ENCODE measurements at regions not wholly inside any gene's neighbourhood (a gene's known extent, or its start where the extent isn't known, plus 50 kb on each side); places are given as distances from the start of the nearest gene placed in this dataset.

DNA sequence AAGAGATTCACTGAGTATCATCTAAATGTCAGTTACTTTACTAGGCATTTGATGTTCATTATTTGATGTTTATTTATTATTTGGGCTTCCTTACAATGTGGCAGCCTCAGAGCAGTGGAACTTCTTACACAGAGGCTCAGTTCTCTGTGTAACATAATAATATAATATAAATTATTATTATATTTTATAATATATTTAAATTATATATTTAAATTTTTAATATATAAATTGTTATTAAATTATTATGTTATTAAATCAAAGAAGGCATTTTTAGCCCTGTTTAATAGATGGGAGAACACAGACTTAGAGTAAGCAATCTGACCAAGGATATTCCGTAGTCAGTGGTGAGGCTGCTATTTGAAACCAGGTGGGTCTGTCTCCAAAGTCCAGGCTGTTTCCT is 315.3 kb upstream of the SKOR2 start:
- no peak for DNase-seq
- Histone ChIP-seq H3K27me3 (ENCODE audit: control insufficient read depth in 3 of 3, insufficient read depth in 3 of 3, low read length in 2 of 3) (peaks cover 0 to 2% (median 1%) of the 10 kb centered on the region in 3 donors), H3K27ac (ENCODE audit: low read depth in 1 of 2, low read length in 1 of 2) (no peak overlapping the region), H3K9me3 (ENCODE audit: control insufficient read depth in 4 of 4, insufficient read depth in 3 of 4, low read length in 3 of 4) (peaks cover 0 to 9% (median 0%) of the 10 kb centered on the region in 4 donors), H3K4me1 (ENCODE audit: control insufficient read depth in 5 of 5, insufficient read depth in 5 of 5, low read length in 5 of 5) (no peaks in the 10 kb centered on the region), H3K36me3 (ENCODE audit: control insufficient read depth in 4 of 4, insufficient read depth in 4 of 4, low read length in 4 of 4) (no peaks in the 10 kb centered on the region), H3K4me3 (no peak overlapping the region), H3K9ac (ENCODE audit: insufficient read depth in 1 of 2, low read length in 2 of 2) (no peak overlapping the region)
- TF ChIP-seq, protein P1, sequence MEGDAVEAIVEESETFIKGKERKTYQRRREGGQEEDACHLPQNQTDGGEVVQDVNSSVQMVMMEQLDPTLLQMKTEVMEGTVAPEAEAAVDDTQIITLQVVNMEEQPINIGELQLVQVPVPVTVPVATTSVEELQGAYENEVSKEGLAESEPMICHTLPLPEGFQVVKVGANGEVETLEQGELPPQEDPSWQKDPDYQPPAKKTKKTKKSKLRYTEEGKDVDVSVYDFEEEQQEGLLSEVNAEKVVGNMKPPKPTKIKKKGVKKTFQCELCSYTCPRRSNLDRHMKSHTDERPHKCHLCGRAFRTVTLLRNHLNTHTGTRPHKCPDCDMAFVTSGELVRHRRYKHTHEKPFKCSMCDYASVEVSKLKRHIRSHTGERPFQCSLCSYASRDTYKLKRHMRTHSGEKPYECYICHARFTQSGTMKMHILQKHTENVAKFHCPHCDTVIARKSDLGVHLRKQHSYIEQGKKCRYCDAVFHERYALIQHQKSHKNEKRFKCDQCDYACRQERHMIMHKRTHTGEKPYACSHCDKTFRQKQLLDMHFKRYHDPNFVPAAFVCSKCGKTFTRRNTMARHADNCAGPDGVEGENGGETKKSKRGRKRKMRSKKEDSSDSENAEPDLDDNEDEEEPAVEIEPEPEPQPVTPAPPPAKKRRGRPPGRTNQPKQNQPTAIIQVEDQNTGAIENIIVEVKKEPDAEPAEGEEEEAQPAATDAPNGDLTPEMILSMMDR (IDR thresholded peaks at IDR 0.05; ENCODE audit: control extremely low read depth, extremely low read depth) = no peak
- WGBS, 2 donors = 92 to 93% methylated on average over 1 of the region's 1 CpG
- no peak for ATAC-seq (ENCODE audit: insufficient read depth, low FRiP score)

DNA sequence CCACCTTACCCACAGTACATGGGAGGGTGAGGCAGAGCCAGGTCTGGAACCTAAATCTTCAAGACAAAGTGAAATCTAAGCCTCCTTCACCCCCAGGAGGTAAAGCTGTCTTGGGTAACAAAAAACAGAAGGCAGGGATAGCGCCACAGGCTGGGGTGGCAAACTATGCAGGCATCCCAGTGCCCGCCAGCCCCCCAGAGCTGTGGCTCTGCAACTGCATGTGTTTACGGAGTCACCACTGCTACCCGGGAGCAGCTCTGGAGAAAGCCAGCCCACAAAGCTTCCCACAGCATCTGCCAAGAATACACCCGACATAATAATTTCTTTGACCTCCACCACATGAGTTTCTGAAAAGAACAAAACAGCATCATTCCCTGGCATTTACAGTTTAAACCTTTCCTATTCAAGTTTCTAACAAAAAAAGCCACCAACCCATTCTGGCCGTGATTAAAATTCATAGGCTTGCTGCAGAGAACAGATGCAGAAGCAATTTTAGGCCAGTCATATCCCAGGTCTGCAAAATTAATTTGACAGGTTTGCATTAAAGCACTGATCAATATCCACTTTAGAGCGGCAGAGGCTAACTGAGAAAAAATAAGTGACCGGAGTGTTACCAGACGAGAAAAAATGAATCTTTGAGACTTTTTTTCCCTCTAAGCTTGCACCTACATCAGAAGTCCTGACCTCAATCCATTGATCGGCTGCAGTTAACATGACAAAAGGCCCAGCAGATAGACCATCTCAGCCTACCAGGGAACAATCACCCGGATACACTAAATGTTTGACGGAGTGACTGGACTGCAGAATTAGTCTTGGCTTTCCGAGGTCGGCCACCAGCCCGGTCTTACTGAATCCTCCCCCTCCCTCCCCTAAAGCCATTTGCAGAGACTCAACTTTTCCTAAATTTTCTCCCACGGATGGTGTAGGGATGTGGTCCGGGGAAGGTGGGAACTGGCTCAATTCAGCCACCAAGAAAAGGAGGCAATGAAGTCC is 309.6 kb upstream of the SKOR2 start:
- TF ChIP-seq, protein P1 (IDR thresholded peaks at IDR 0.05; ENCODE audit: control extremely low read depth, extremely low read depth) = no peak
- DNase-seq (no peak), ATAC-seq (ENCODE audit: insufficient read depth, low FRiP score) (no peak)
- peaks cover 0 to 11% (median 0%) of the 10 kb centered on the region in 4 donors for H3K9me3 ChIP-seq (ENCODE audit: control insufficient read depth in 4 of 4, insufficient read depth in 3 of 4, low read length in 3 of 4)
- H3K27me3 ChIP-seq (ENCODE audit: control insufficient read depth in 3 of 3, insufficient read depth in 3 of 3, low read length in 2 of 3) = peaks cover 0 to 17% (median 16%) of the 10 kb centered on the region in 3 donors
- WGBS, 2 donors = 47 to 51% methylated on average over 17 of the region's 17 CpGs
- no peaks in the 10 kb centered on the region for H3K36me3 ChIP-seq (ENCODE audit: control insufficient read depth in 4 of 4, insufficient read depth in 4 of 4, low read length in 4 of 4)
- H3K4me3 ChIP-seq = no peak overlapping the region
- no peaks in the 10 kb centered on the region for H3K4me1 ChIP-seq (ENCODE audit: control insufficient read depth in 5 of 5, insufficient read depth in 5 of 5, low read length in 5 of 5)
- no peak overlapping the region for H3K9ac ChIP-seq (ENCODE audit: insufficient read depth in 1 of 2, low read length in 2 of 2)
- H3K27ac ChIP-seq (ENCODE audit: low read depth in 1 of 2, low read length in 1 of 2) = no peak overlapping the region

DNA sequence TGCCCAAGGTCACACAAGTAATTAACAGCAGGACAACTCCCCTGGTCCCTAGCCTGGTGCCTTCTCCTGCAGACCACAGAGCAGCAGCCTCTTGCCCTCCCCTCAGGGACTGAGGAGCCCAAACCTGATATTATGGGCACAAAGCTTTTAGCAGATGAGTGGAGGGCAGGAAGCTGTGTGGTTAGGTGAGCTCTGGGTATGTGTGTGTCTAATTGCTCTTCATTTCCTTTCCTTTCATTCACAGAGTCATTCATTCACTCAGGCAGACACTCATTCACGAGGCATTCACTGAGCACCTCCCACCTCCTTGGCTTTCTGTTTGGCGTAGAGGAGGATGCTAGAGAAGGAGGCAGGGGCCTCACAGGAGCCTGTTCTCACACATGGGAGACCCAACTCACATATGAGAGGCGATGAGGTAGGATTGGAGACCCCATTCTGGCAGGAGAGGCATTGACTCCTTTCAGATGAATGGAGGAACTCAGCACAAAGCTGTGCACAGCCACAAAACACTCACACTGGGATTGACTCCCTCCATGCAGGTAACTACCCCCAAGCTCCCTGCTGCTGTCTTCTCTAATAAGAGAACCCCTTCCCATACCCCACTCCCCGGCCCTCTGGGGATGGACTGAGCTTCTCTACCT is 306.8 kb upstream of the SKOR2 start:
- WGBS, 2 donors = 56 to 66% methylated on average over 4 of the region's 4 CpGs
- TF ChIP-seq, protein P1 (IDR thresholded peaks at IDR 0.05; ENCODE audit: control extremely low read depth, extremely low read depth) = no peak
- DNase-seq (no peak), ATAC-seq (ENCODE audit: insufficient read depth, low FRiP score) (no peak)
- H3K9me3 ChIP-seq (ENCODE audit: control insufficient read depth in 4 of 4, insufficient read depth in 3 of 4, low read length in 3 of 4) = peaks cover 0 to 8% (median 0%) of the 10 kb centered on the region in 4 donors
- H3K27me3 ChIP-seq (ENCODE audit: control insufficient read depth in 3 of 3, insufficient read depth in 3 of 3, low read length in 2 of 3) = peaks cover 0 to 17% (median 16%) of the 10 kb centered on the region in 3 donors
- H3K36me3 ChIP-seq (ENCODE audit: control insufficient read depth in 4 of 4, insufficient read depth in 4 of 4, low read length in 4 of 4) = no peaks in the 10 kb centered on the region
- H3K9ac ChIP-seq (ENCODE audit: insufficient read depth in 1 of 2, low read length in 2 of 2) = no peak overlapping the region
- no peaks in the 10 kb centered on the region for H3K4me1 ChIP-seq (ENCODE audit: control insufficient read depth in 5 of 5, insufficient read depth in 5 of 5, low read length in 5 of 5)
- H3K27ac ChIP-seq (ENCODE audit: low read depth in 1 of 2, low read length in 1 of 2) = no peak overlapping the region
- no peak overlapping the region for H3K4me3 ChIP-seq

Measured in lung (tissue), 11 donors.